IMR-90 (cell line): ENCODE measurements at regions not wholly inside any gene's neighbourhood (a gene's known extent, or its start where the extent isn't known, plus 50 kb on each side); places are given as distances from the start of the nearest gene placed in this dataset.

ENCODE experiments used
- ATAC-seq: fragments of 200-7000 bp; cut with Tn5 transposase; 2 replicates; pipeline ENCODE4 v1.9.1; 2020; ENCODE audit warnings: low read depth, mild to moderate bottlenecking, moderate library complexity
- BruUV-seq: library from RNA; stranded (reverse); fragments of 400-500 nt; replicated peaks from 2 replicates; lab custom pipeline; 2021; lab: Mats Ljungman, UMichigan
- CTCF ChIA-PET: fragments of 300-600 bp; formaldehyde crosslinking; extraction: SDS; loops from one replicate; lab custom pipeline; 2021; ENCODE audit warnings: antibody characterized with exemption; lab: Yijun Ruan, JAX
- POLR2A ChIA-PET: fragments of 300-600 bp; sonication (Branson Sonifier 250); formaldehyde crosslinking; loops from one replicate; lab custom pipeline; 2022; ENCODE audit warnings: antibody characterized with exemption; ENCODE audit not compliant: unreplicated experiment; lab: Charles Lee
- DNase-seq: peaks from one replicate; pipeline ENCODE4 v3.0.0; 2013
- H2AFZ ChIP-seq: replicated peaks from 2 replicates; pipeline ENCODE3; 2013; ENCODE audit warnings: low read length, mild to moderate bottlenecking; ENCODE audit not compliant: poor library complexity
- H2AK5ac ChIP-seq: 2 replicates; pipeline ENCODE4 v1.6.1; 2013; ENCODE audit warnings: low read depth, low read length, inconsistent platforms
- H2AK9ac ChIP-seq: replicated peaks from 2 replicates; pipeline ENCODE3; 2013; ENCODE audit warnings: mild to moderate bottlenecking, low read depth, low read length, moderate library complexity; ENCODE audit not compliant: poor library complexity
- H2BK120ac ChIP-seq: 2 replicates; pipeline ENCODE4 v1.6.1; 2013; ENCODE audit warnings: low read depth, low read length, inconsistent platforms
- H2BK15ac ChIP-seq: 3 replicates; pipeline ENCODE4 v1.6.1; 2013; ENCODE audit warnings: low read depth, low read length, inconsistent platforms
- H2BK20ac ChIP-seq: 2 replicates; pipeline ENCODE4 v1.6.1; 2013; ENCODE audit warnings: low read depth, mild to moderate bottlenecking, inconsistent platforms, low read length, moderate library complexity
- H2BK5ac ChIP-seq: 2 replicates; pipeline ENCODE4 v1.6.1; 2013; ENCODE audit warnings: mild to moderate bottlenecking, low read depth, low read length, inconsistent platforms; ENCODE audit not compliant: poor library complexity, severe bottlenecking
- H3K14ac ChIP-seq: replicated peaks from 2 replicates; pipeline ENCODE4 v1.6.1; 2013; ENCODE audit warnings: low read depth, low read length, inconsistent platforms
- H3K18ac ChIP-seq: 2 replicates; pipeline ENCODE4 v1.6.1; 2013; ENCODE audit warnings: low read depth, low read length, control low read depth
- H3K23ac ChIP-seq: 2 replicates; pipeline ENCODE4 v1.6.1; 2013; ENCODE audit warnings: low read depth, low read length, inconsistent platforms
- H3K27ac ChIP-seq: 2 replicates; pipeline ENCODE4 v1.5.1; 2013; ENCODE audit warnings: mild to moderate bottlenecking, control low read depth, low read length; ENCODE audit not compliant: insufficient read depth
- H3K27me3 ChIP-seq: 2 replicates; pipeline ENCODE4 v1.6.1; 2013; ENCODE audit warnings: low read length; ENCODE audit not compliant: control insufficient read depth, insufficient read depth
- H3K36me3 ChIP-seq: 2 replicates; pipeline ENCODE4 v1.6.1; 2013; ENCODE audit warnings: low read length, mixed read lengths; ENCODE audit not compliant: control insufficient read depth, insufficient read depth
- H3K4ac ChIP-seq: 2 replicates; pipeline ENCODE4 v1.6.1; 2013; ENCODE audit warnings: low read depth, low read length, inconsistent platforms
- H3K4me1 ChIP-seq: 2 replicates; pipeline ENCODE4 v1.6.1; 2013; ENCODE audit warnings: low read length, mixed read lengths; ENCODE audit not compliant: control insufficient read depth, insufficient read depth
- H3K4me2 ChIP-seq: 2 replicates; pipeline ENCODE4 v1.6.1; 2013; ENCODE audit warnings: low read depth, mild to moderate bottlenecking, control low read depth, low read length, moderate library complexity
- H3K4me3 ChIP-seq: 2 replicates; pipeline ENCODE4 v1.5.1; 2013; ENCODE audit warnings: low read depth, mild to moderate bottlenecking, control low read depth, low read length, moderate library complexity; ENCODE audit not compliant: insufficient read depth
- H3K56ac ChIP-seq: 2 replicates; pipeline ENCODE4 v1.6.1; 2013; ENCODE audit warnings: low read length, inconsistent platforms; ENCODE audit not compliant: insufficient read depth; ENCODE audit errors: extremely low read depth
- H3K79me1 ChIP-seq, 2 experiments: 2 replicates each; pipeline ENCODE4 v1.6.1; 2013; ENCODE audit warnings: low read length in 2 of 2, inconsistent platforms in 1 of 2, low read depth in 1 of 2
- H3K9ac ChIP-seq: 2 replicates; pipeline ENCODE4 v1.6.1; 2013; ENCODE audit warnings: low read depth, low read length, control low read depth
- H3K9me1 ChIP-seq: 2 replicates; pipeline ENCODE4 v1.6.1; 2013; ENCODE audit warnings: low read length, inconsistent platforms; ENCODE audit not compliant: insufficient read depth
- H3K9me3 ChIP-seq: 2 replicates; pipeline ENCODE4 v1.6.1; 2013; ENCODE audit warnings: low read length; ENCODE audit not compliant: control insufficient read depth, insufficient read depth
- H4K20me1 ChIP-seq: 2 replicates; pipeline ENCODE4 v1.6.1; 2013; ENCODE audit warnings: low read length, inconsistent platforms; ENCODE audit not compliant: insufficient read depth
- H4K5ac ChIP-seq: 2 replicates; pipeline ENCODE4 v1.6.1; 2013; ENCODE audit warnings: mild to moderate bottlenecking, low read depth, low read length, control low read depth
- H4K8ac ChIP-seq, 2 experiments: 2 replicates each; pipeline ENCODE4 v1.6.1; 2013; ENCODE audit warnings: low read depth in 2 of 2, low read length in 2 of 2, control low read depth in 1 of 2, inconsistent platforms in 1 of 2
- H4K91ac ChIP-seq: 2 replicates; pipeline ENCODE4 v1.6.1; 2013; ENCODE audit warnings: low read depth, low read length, inconsistent platforms; ENCODE audit not compliant: insufficient read depth
- CEBPB ChIP-seq: IDR thresholded peaks from 2 replicates; pipeline ENCODE4 v1.6.1; 2012; ENCODE audit warnings: low read depth, low read length, improper control_type of control experiment
- CHD1 ChIP-seq: IDR thresholded peaks from 2 replicates; pipeline ENCODE4 v1.6.1; 2012; ENCODE audit warnings: low read depth, low read length, improper control_type of control experiment
- MAZ ChIP-seq: IDR thresholded peaks from 2 replicates; pipeline ENCODE4 v1.6.1; 2012; ENCODE audit warnings: low read depth, mild to moderate bottlenecking, low read length, improper control_type of control experiment, moderate library complexity, borderline replicate concordance
- MXI1 ChIP-seq: IDR thresholded peaks from 2 replicates; pipeline ENCODE4 v1.6.1; 2012; ENCODE audit warnings: low read depth, mild to moderate bottlenecking, low read length, moderate library complexity, borderline replicate concordance
- NFE2L2 ChIP-seq: fragments of 150-350 bp; IDR thresholded peaks from 2 replicates; pipeline ENCODE4 v1.6.1; 2016; ENCODE audit warnings: low read depth, mild to moderate bottlenecking, low read length
- POLR2A ChIP-seq: IDR thresholded peaks from 2 replicates; pipeline ENCODE4 v1.6.1; 2012; ENCODE audit warnings: mild to moderate bottlenecking, low read depth, low read length
- RAD21 ChIP-seq: IDR thresholded peaks from 2 replicates; pipeline ENCODE4 v1.6.1; 2012; ENCODE audit warnings: low read length, improper control_type of control experiment
- RCOR1 ChIP-seq: IDR thresholded peaks from 2 replicates; pipeline ENCODE4 v1.6.1; 2012; ENCODE audit warnings: mild to moderate bottlenecking, low read length, improper control_type of control experiment; ENCODE audit not compliant: insufficient replicate concordance
- RFX5 ChIP-seq: IDR thresholded peaks from 2 replicates; pipeline ENCODE4 v1.8.0; 2012; ENCODE audit warnings: low read depth, mild to moderate bottlenecking, low read length, moderate library complexity
- WGBS, 2 experiments: methylation state at CpG; one replicate each; pipeline versions ENCODE4 v1.1.5 to v1.1.7; 2013; ENCODE audit warnings: missing lambda C conversion rate in 2 of 2; ENCODE audit not compliant: insufficient read length in 1 of 2; ENCODE audit errors: extremely low coverage in 2 of 2; 5-methylcytosine and 5-hydroxymethylcytosine counted together
- dilution Hi-C: fragments of 300-500 bp; cut with HindIII; formaldehyde crosslinking; loops from one replicate; pipeline ENCODE4 v1.14.3; 2018; ENCODE audit warnings: low sequenced_read_pairs; ENCODE audit not compliant: unreplicated experiment
- in situ Hi-C: fragments of 300-500 bp; cut with MboI; formaldehyde crosslinking; loops from 3 replicates; pipeline ENCODE4 v1.14.3; 2019; ENCODE audit warnings: low sequenced_read_pairs, inconsistent platforms, mixed read lengths
- intact Hi-C: fragments of 100-400 bp; cut with micrococcal nuclease; formaldehyde crosslinking; loops from 2 replicates; pipeline ENCODE4 v1.10.0; 2022

- no peak overlapping the region for H3K4ac ChIP-seq
- no peak overlapping the region for H2BK20ac ChIP-seq
- no peak overlapping the region for H3K4me3 ChIP-seq
- CTCF ChIA-PET: no interaction called here
- no peak overlapping the region for H2BK120ac ChIP-seq
- no peak overlapping the region for H2BK5ac ChIP-seq
- H2AK9ac ChIP-seq: no peak overlapping the region
- WGBS, 2 experiments: 83% methylated on average over 8 of the region's 27 CpGs; no CpG with 5 or more reads in 1 of the 2 experiments
- H4K5ac ChIP-seq: no peak overlapping the region
- H3K56ac ChIP-seq: no peak overlapping the region
- H3K4me1 ChIP-seq: no peaks in the 10 kb centered on the region
- dilution Hi-C loops (no loop called here), in situ Hi-C loops (no loop called here), intact Hi-C loops (no loop called here)
- no peak overlapping the region for H2AK5ac ChIP-seq
- H3K14ac ChIP-seq: no peak overlapping the region
- no peaks in the 10 kb centered on the region for H3K9me1 ChIP-seq
- H3K27me3 ChIP-seq: no peaks in the 10 kb centered on the region
- TF ChIP-seq RAD21 (no peak), RFX5 (no peak), RCOR1 (no peak), NFE2L2 (no peak), MAZ (no peak), POLR2A (no peak), MXI1 (no peak), CEBPB (no peak), CHD1 (no peak)
- H4K8ac ChIP-seq: no peak overlapping the region
- no TSS peak for BruUV-seq
- no peak overlapping the region for H3K18ac ChIP-seq
- H3K27ac ChIP-seq: no peak overlapping the region
- ATAC-seq (no peak), DNase-seq (no peak)
- H2BK15ac ChIP-seq: no peak overlapping the region
- H3K36me3 ChIP-seq: no peaks in the 10 kb centered on the region
- no peak overlapping the region for H3K23ac ChIP-seq
- H2AFZ ChIP-seq: no peak overlapping the region
- H3K9ac ChIP-seq: no peak overlapping the region
- H3K4me2 ChIP-seq: no peak overlapping the region
- H3K9me3 ChIP-seq: peaks cover 65% of the 10 kb centered on the region
- no peak overlapping the region for H4K91ac ChIP-seq
- POLR2A ChIA-PET: no interaction called here
- H3K79me1 ChIP-seq: no peaks in the 10 kb centered on the region
- H4K20me1 ChIP-seq: no peaks in the 10 kb centered on the region
These were observed 324.6 kb downstream of the TMEM121 start for GRCh38 chr14:105850853-105851581.
